ENCODE measurements at regions not wholly inside any gene's neighbourhood (a gene's known extent, or its start where the extent isn't known, plus 50 kb on each side); places are given as distances from the start of the nearest gene placed in this dataset.

GRCh38 chr11:8809939-8810539, 101.0 kb upstream of the AKIP1 start:
- Histone ChIP-seq H3K27ac (no peak overlapping the region), H3K36me3 (no peaks in the 10 kb centered on the region), H3K9ac (peak overlapping the region in 1 of 11 experiments; percentile 39; a peak in 1 of 22 replicates), H3K27me3 (peaks cover 0 to 16% (median 10%) of the 10 kb centered on the region in 11 experiments; a peak in 16 of 22 replicates), H3K4me3 (peak overlapping the region in 3 of 10 experiments; percentile 24 to 31 (median 28); a peak in 5 of 20 replicates), H4K20me1 (no peaks in the 10 kb centered on the region), H3K4me1 (peaks cover 21 to 64% (median 30%) of the 10 kb centered on the region in 10 experiments), H3K9me3 (replicated peaks in 1 of 11) (no peaks in the 10 kb centered on the region), H3K4me2 (peak overlapping the region; percentile 33 to 78 (median 59))
- no peak for TF ChIP-seq Cebpa-rat (IDR thresholded peaks at IDR 0.05)

- Histone ChIP-seq H3K36me3 (no peaks in the 10 kb centered on the region), H3K27me3 (peaks cover 0 to 16% (median 10%) of the 10 kb centered on the region in 11 experiments; a peak in 16 of 22 replicates), H3K4me1 (peaks cover 21 to 57% (median 28%) of the 10 kb centered on the region in 10 experiments), H3K9ac (peak overlapping the region in 1 of 11 experiments; percentile 39; a peak in 1 of 22 replicates), H4K20me1 (no peaks in the 10 kb centered on the region), H3K9me3 (replicated peaks in 1 of 11) (no peaks in the 10 kb centered on the region), H3K4me3 (peak overlapping the region in 3 of 10 experiments; percentile 24 to 31 (median 28); a peak in 6 of 20 replicates), H3K27ac (no peak overlapping the region), H3K4me2 (peak overlapping the region; percentile 33 to 78 (median 59))
- no peak for TF ChIP-seq Cebpa-rat (IDR thresholded peaks at IDR 0.05)
Measured at GRCh38 chr11:8810540-8811301, 100.3 kb upstream of the AKIP1 start.

DNA sequence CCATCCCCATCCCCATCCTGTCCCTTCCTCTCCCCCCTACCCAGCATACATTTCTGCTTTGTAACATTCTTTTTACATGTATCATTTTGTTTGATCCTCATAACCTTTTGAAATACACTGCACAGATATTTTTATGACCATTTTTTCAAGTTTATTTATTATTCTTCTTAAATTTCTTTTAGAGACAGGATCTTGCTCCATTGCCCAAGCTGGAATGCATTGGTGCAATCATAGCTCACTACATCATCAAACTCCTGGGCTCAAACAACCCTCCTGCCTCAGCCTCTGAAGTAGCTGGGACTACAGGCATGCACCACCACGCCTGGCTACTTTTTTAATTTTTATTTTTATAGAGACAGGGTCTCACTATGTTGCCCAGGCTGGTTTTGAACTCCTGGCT, 99.4 kb upstream of the AKIP1 start:
- TF ChIP-seq Cebpa-rat (IDR thresholded peaks at IDR 0.05) = no peak
- Histone ChIP-seq H3K36me3 (no peaks in the 10 kb centered on the region), H4K20me1 (no peaks in the 10 kb centered on the region), H3K9ac (no peak overlapping the region), H3K27ac (no peak overlapping the region), H3K4me2 (peak overlapping the region in 1 of 11 experiments; percentile 65; a peak in 1 of 22 replicates), H3K27me3 (peaks cover 0 to 16% (median 10%) of the 10 kb centered on the region in 11 experiments; a peak in 16 of 22 replicates), H3K9me3 (replicated peaks in 1 of 11) (no peaks in the 10 kb centered on the region), H3K4me3 (no peak overlapping the region), H3K4me1 (peaks cover 20 to 51% (median 27%) of the 10 kb centered on the region in 10 experiments)

DNA sequence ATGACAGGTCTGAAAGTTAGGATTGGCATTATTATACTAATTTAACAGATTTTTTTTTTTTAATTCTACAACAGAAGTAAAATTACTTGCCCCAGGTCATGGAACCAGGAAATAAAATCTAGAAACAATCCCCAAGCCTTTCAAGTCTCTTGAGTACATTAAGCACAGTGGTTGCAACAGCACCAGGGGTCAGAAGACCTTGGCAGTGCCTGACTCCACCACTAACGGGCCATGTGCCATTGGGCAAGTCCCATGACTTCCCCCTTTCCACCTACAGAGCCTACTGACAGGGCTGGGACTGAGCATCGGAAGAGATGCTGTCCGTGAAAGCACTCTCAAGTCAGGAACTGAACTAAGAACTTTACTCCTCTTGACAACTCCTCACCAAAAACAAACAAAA, 98.6 kb upstream of the AKIP1 start:
- H3K36me3 ChIP-seq = no peaks in the 10 kb centered on the region
- H3K4me1 ChIP-seq = peaks cover 17 to 45% (median 23%) of the 10 kb centered on the region in 10 experiments
- H3K4me2 ChIP-seq = peak overlapping the region in 2 of 11 experiments; percentile 34 to 65; a peak in 4 of 22 replicates
- no peaks in the 10 kb centered on the region for H3K9me3 ChIP-seq (replicated peaks in 1 of 11)
- peaks cover 0 to 16% (median 10%) of the 10 kb centered on the region in 11 experiments; a peak in 16 of 22 replicates for H3K27me3 ChIP-seq
- no peak overlapping the region for H3K9ac ChIP-seq
- TF ChIP-seq Cebpa-rat (IDR thresholded peaks at IDR 0.05) = no peak
- no peaks in the 10 kb centered on the region for H4K20me1 ChIP-seq
- no peak overlapping the region for H3K4me3 ChIP-seq
- H3K27ac ChIP-seq = no peak overlapping the region

DNA sequence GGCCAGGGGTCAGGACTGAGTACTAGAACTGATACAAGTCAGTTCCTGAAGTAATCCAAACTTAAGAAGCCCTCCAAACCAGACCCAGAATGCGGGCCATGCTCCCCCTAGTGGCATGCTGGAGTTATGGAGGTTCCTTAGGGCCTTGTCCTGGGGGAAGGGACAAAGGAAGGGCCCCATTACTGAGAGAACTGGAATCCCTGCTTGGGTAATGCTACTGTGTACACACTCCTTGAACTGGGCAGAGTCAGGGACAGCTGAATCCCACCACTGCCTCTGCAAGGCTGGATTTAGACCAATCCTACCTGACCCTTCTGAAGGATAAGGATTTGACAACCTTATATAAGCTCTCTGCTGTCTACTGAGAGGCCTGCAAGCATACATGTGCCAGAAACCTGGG, 97.3 kb upstream of the AKIP1 start:
- no peak for TF ChIP-seq Cebpa-rat (IDR thresholded peaks at IDR 0.05)
- Histone ChIP-seq H3K9me3 (replicated peaks in 1 of 11) (no peaks in the 10 kb centered on the region), H3K36me3 (no peaks in the 10 kb centered on the region), H4K20me1 (no peaks in the 10 kb centered on the region), H3K4me2 (peak overlapping the region; percentile 3 to 65 (median 45); a peak in 20 of 22 replicates), H3K27me3 (peaks cover 0 to 16% (median 10%) of the 10 kb centered on the region in 11 experiments; a peak in 16 of 22 replicates), H3K9ac (no peak overlapping the region), H3K27ac (no peak overlapping the region), H3K4me3 (no peak overlapping the region), H3K4me1 (peaks cover 17 to 36% (median 22%) of the 10 kb centered on the region in 10 experiments)

DNA sequence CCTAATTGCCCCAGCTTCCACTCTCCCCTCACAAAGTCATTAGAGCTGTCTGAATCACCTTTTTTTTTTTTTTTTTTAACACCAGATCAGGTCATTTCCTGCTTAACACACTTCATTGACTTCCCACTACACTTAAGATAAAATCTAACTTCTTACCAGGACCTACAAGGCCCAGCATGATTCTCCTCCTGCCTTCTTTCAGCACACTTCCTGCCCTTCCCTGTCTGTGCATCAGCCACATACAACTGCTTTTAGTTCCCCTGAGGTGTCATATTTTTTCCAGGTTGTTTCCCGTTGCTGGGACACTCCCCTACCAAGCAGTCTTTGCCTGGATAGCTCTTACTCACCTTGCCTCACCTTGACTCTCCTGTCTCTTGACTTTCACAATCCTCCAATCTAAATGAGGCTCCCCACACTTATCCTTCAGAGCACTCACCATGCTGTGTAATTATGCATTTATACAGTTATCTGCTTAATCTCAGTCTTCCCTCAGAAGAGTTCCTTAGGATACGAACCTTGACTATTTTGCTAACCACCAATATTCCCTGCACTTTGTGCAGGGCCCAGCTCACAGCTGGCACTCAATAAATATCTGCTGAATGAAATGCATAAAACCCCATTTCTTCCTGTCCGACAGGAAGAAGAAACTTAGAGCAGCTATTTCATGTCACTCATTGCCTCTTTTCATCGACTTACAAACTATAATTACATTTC, 96.6 kb upstream of the AKIP1 start:
- H3K27ac ChIP-seq = no peak overlapping the region
- H3K4me1 ChIP-seq = peaks cover 17 to 36% (median 22%) of the 10 kb centered on the region in 10 experiments
- no peaks in the 10 kb centered on the region for H3K36me3 ChIP-seq
- H3K27me3 ChIP-seq = peaks cover 0 to 16% (median 10%) of the 10 kb centered on the region in 11 experiments; a peak in 16 of 22 replicates
- no peaks in the 10 kb centered on the region for H4K20me1 ChIP-seq
- TF ChIP-seq Cebpa-rat (IDR thresholded peaks at IDR 0.05) = no peak
- no peak overlapping the region for H3K4me3 ChIP-seq
- H3K9me3 ChIP-seq (replicated peaks in 1 of 11) = no peaks in the 10 kb centered on the region
- H3K4me2 ChIP-seq = peak overlapping the region in 10 of 11 experiments; percentile 3 to 59 (median 45); a peak in 19 of 22 replicates
- H3K9ac ChIP-seq = no peak overlapping the region

GRCh38 chr11:8814923-8815240, 96.1 kb upstream of the AKIP1 start:
- Histone ChIP-seq H3K4me1 (peaks cover 17 to 36% (median 22%) of the 10 kb centered on the region in 10 experiments), H3K36me3 (no peaks in the 10 kb centered on the region), H3K9ac (no peak overlapping the region), H3K4me2 (peak overlapping the region in 6 of 11 experiments; percentile 29 to 59 (median 47); a peak in 8 of 22 replicates), H3K4me3 (no peak overlapping the region), H3K27ac (no peak overlapping the region), H3K9me3 (replicated peaks in 1 of 11) (no peaks in the 10 kb centered on the region), H3K27me3 (peaks cover 0 to 15% (median 10%) of the 10 kb centered on the region in 11 experiments; a peak in 16 of 22 replicates), H4K20me1 (no peaks in the 10 kb centered on the region)
- no peak for TF ChIP-seq Cebpa-rat (IDR thresholded peaks at IDR 0.05)

DNA sequence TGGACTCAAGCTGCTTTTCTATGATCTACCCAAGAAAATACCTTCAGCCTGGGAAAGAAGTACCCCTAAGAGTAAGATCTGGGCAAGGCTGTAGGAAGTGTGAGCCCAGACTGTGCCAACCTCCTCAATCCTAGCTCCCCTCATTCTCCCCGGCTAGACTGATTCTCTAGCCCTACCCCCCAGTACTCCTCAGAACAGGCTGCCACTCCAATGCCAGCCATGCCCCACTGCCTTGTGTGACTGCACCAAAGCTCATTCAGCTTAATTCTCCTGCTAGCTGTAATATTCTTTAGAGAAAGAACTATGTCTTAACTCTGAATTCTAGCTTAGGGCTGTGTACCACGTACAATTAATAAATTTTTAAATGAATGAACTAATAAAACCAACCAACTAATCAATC, 92.6 kb upstream of the AKIP1 start:
- Histone ChIP-seq H3K4me1 (peaks cover 7 to 16% (median 14%) of the 10 kb centered on the region in 10 experiments), H3K4me2 (no peak overlapping the region), H3K9me3 (replicated peaks in 1 of 11) (no peaks in the 10 kb centered on the region), H4K20me1 (no peaks in the 10 kb centered on the region), H3K9ac (no peak overlapping the region), H3K4me3 (no peak overlapping the region), H3K27ac (no peak overlapping the region), H3K27me3 (no peaks in the 10 kb centered on the region), H3K36me3 (no peaks in the 10 kb centered on the region)
- no peak for TF ChIP-seq Cebpa-rat (IDR thresholded peaks at IDR 0.05)

DNA sequence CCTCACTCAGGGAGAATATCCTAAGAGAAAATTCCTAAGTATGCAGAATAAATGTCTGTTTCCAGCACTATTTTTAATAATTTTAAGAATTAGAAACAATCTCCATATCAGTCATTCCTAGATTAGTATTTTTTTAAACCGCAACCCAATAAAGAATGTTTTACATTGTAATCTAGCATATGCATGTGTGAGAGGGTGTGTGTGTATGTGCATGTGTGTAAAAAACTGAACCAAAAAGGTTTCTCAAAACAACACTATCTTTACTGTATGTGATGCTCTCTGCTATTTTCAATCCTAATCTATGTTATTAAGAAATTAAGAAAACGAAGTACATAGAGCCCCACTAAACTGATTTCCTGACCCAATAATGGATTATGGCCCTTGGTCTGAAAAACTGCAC, 90.6 kb upstream of the AKIP1 start:
- Histone ChIP-seq H3K27ac (no peak overlapping the region), H3K36me3 (no peaks in the 10 kb centered on the region), H3K4me1 (peaks cover 0 to 1% (median 0%) of the 10 kb centered on the region in 10 experiments; a peak in 2 of 20 replicates), H3K9me3 (replicated peaks in 1 of 11) (peaks cover 0 to 8% (median 0%) of the 10 kb centered on the region in 11 experiments; a peak in 3 of 22 replicates), H3K4me3 (no peak overlapping the region), H3K9ac (no peak overlapping the region), H3K4me2 (no peak overlapping the region), H3K27me3 (no peaks in the 10 kb centered on the region), H4K20me1 (no peaks in the 10 kb centered on the region)
- TF ChIP-seq Cebpa-rat (IDR thresholded peaks at IDR 0.05) = no peak

Data from BLaER1 treated with 17β-estradiol and CSF1 and Interleukin-3, amounts not matched to agents 10 nM and 100 nM (cell line).